Dermis blood vessel endothelial cell (primary cell): ENCODE measurements at regions not wholly inside any gene's neighbourhood (a gene's known extent, or its start where the extent isn't known, plus 50 kb on each side); places are given as distances from the start of the nearest gene placed in this dataset.
"Not testable (repeated sequence)": the region's sequence is repeated elsewhere in the genome, so short reads cannot be mapped to it uniquely, and the experiment has no call there.

Source experiments
- DNase-seq: peaks from one replicate; pipeline ENCODE4 v3.0.0; 2010

- no peak for DNase-seq
These were observed 55.7 kb upstream of the RNPC3 start for GRCh38 chr1:103469801-103470200.

- no peak for DNase-seq
These were observed 58.4 kb upstream of the RNPC3 start for GRCh38 chr1:103467100-103467499.

- peak; percentile 25 for DNase-seq
These were observed 64.1 kb upstream of the RNPC3 start for GRCh38 chr1:103461161-103462105.

- no peak for DNase-seq
These were observed 65.0 kb upstream of the RNPC3 start for GRCh38 chr1:103460511-103460910.

GRCh38 chr1:103459346-103459745 lies 66.2 kb upstream of the RNPC3 start:
- DNase-seq: no peak

- DNase-seq: no peak
These were observed 67.5 kb upstream of the RNPC3 start for GRCh38 chr1:103457886-103458455.

- DNase-seq: no peak
These were observed 76.9 kb upstream of the RNPC3 start for GRCh38 chr1:103448560-103448959.

GRCh38 chr1:103447471-103447870 lies 78.0 kb upstream of the RNPC3 start:
- no peak for DNase-seq

GRCh38 chr1:103441342-103441741 lies 84.2 kb upstream of the RNPC3 start:
- DNase-seq: no peak

GRCh38 chr1:103436568-103437100 lies 88.9 kb upstream of the RNPC3 start:
- not testable (repeated sequence) for DNase-seq

- no peak for DNase-seq
These were observed 90.1 kb upstream of the RNPC3 start for GRCh38 chr1:103435443-103435842.

GRCh38 chr1:103424650-103425049 lies 100.8 kb upstream of the RNPC3 start:
- no peak for DNase-seq

- no peak for DNase-seq
These were observed 108.7 kb upstream of the RNPC3 start for GRCh38 chr1:103416681-103417286.

- DNase-seq: no peak
These were observed 137.6 kb upstream of the RNPC3 start for GRCh38 chr1:103387898-103388297.

- no peak for DNase-seq
These were observed 151.5 kb upstream of the RNPC3 start for GRCh38 chr1:103373991-103374390.

GRCh38 chr1:103372866-103373265 lies 152.6 kb upstream of the RNPC3 start:
- DNase-seq: no peak

- no peak for DNase-seq
These were observed 154.3 kb upstream of the RNPC3 start for GRCh38 chr1:103371234-103371633.

GRCh38 chr1:103367186-103367585 lies 158.3 kb upstream of the RNPC3 start:
- DNase-seq: no peak

GRCh38 chr1:103365860-103366569 lies 159.5 kb upstream of the RNPC3 start:
- DNase-seq: no peak

- DNase-seq: no peak
These were observed 162.5 kb upstream of the RNPC3 start for GRCh38 chr1:103363008-103363365.

GRCh38 chr1:103362348-103363007 lies 163.0 kb upstream of the RNPC3 start:
- no peak for DNase-seq

- DNase-seq: no peak
These were observed 172.1 kb upstream of the RNPC3 start for GRCh38 chr1:103353391-103353790.
